ENCODE measurements at regions not wholly inside any gene's neighbourhood (a gene's known extent, or its start where the extent isn't known, plus 50 kb on each side); places are given as distances from the start of the nearest gene placed in this dataset.

- no peak overlapping the region for H3K4me3 ChIP-seq
- TF ChIP-seq PBX3 (IDR thresholded peaks at IDR 0.05) = no peak
- no peak for TF ChIP-seq POLR2A (IDR thresholded peaks at IDR 0.05; ENCODE audit: low read length)
- no peak for TF ChIP-seq RARB (CRISPR knock-in tag; IDR thresholded peaks at IDR 0.05)
- no peak for TF ChIP-seq CHD2 (IDR thresholded peaks at IDR 0.05; ENCODE audit: low read length, partially characterized antibody)
- TF ChIP-seq RAD21 (conservative IDR thresholded peaks at IDR 0.05 in 1 of 2, IDR thresholded peaks at IDR 0.05 in 1 of 2) = no peak
- TF ChIP-seq ZSCAN20 (CRISPR knock-in tag; IDR thresholded peaks at IDR 0.05) = no peak
- no peaks in the 10 kb centered on the region for H3K4me1 ChIP-seq
- ChIA-PET CTCF (no interaction called here), POLR2A (no interaction called here)
- no peaks in the 10 kb centered on the region for H3K9me3 ChIP-seq
- no peak overlapping the region for H3K27ac ChIP-seq
- no peak for FAIRE-seq
- no peak for DNase-seq (ENCODE audit: low read depth in 1 of 2, low spot score in 1 of 2)
- no peak for ATAC-seq
- 75% methylated on average over 3 of the region's 3 CpGs for WGBS (ENCODE audit: missing lambda C conversion rate)
- H3K4me2 ChIP-seq = no peak overlapping the region
Observed at GRCh38 chr5:67319935-67320725, 123.5 kb upstream of the CD180 start.

GRCh38 chr5:67318746-67319145, 122.1 kb upstream of the CD180 start:
- WGBS (ENCODE audit: missing lambda C conversion rate) = 95% methylated on average over 4 of the region's 15 CpGs
- CTCF ChIA-PET = no interaction called here
- no peak for FAIRE-seq

More at GRCh38 chr5:67318746-67319145, 122.1 kb upstream of the CD180 start:
- Histone ChIP-seq H3K27ac (no peak overlapping the region), H3K9me3 (no peaks in the 10 kb centered on the region), H3K4me2 (no peak overlapping the region), H3K4me1 (no peaks in the 10 kb centered on the region), H3K4me3 (no peak overlapping the region)
- DNase-seq (ENCODE audit: low read depth in 1 of 2, low spot score in 1 of 2) (no peak), ATAC-seq (no peak)
- TF ChIP-seq JUNB (IDR thresholded peaks at IDR 0.05) (no peak), RCOR1 (IDR thresholded peaks at IDR 0.05; ENCODE audit: low read depth, low read length) (no peak), PBX3 (IDR thresholded peaks at IDR 0.05) (no peak), ZFP36 (IDR thresholded peaks at IDR 0.05; ENCODE audit: borderline replicate concordance, partially characterized antibody) (no peak), EHMT2 (IDR thresholded peaks at IDR 0.05; ENCODE audit: low read depth) (no peak), HMGXB4 (CRISPR knock-in tag; IDR thresholded peaks at IDR 0.05; ENCODE audit: borderline replicate concordance) (no peak), CBX2 (IDR thresholded peaks at IDR 0.05; ENCODE audit: borderline replicate concordance, low read depth) (no peak), E2F6 (IDR thresholded peaks at IDR 0.05; ENCODE audit: borderline replicate concordance, low read depth) (no peak), CEBPB (IDR thresholded peaks at IDR 0.05) (no peak), HDAC2 (IDR thresholded peaks at IDR 0.05) (no peak), MAFK (IDR thresholded peaks at IDR 0.05; ENCODE audit: partially characterized antibody) (no peak), RARB (CRISPR knock-in tag; IDR thresholded peaks at IDR 0.05) (no peak), NR3C1 (IDR thresholded peaks at IDR 0.05) (no peak), TP53 (CRISPR knock-in tag; IDR thresholded peaks at IDR 0.05) (no peak), FOSB (CRISPR knock-in tag; IDR thresholded peaks at IDR 0.05) (no peak), ATOH8 (CRISPR knock-in tag; IDR thresholded peaks at IDR 0.05; ENCODE audit: low read depth) (no peak), TFCP2L1 (CRISPR knock-in tag; IDR thresholded peaks at IDR 0.05) (no peak), RNF2 (IDR thresholded peaks at IDR 0.05; ENCODE audit: borderline replicate concordance, low read depth) (no peak), SREBF2 (IDR thresholded peaks at IDR 0.05) (no peak), ELK1 (IDR thresholded peaks at IDR 0.05; ENCODE audit: low read depth, low read length) (no peak)
- POLR2A ChIA-PET = no interaction called here
